Esophagus mucosa (tissue), 1 donor: ENCODE measurements at regions not wholly inside any gene's neighbourhood (a gene's known extent, or its start where the extent isn't known, plus 50 kb on each side); places are given as distances from the start of the nearest gene placed in this dataset.

ENCODE experiments used
- ATAC-seq: fragments of 200-7000 bp; cut with Tn5 transposase; one replicate; pipeline ENCODE4 v1.9.1; 2020
- donor health status: DM: yes; HTN: yes; CAD: no.

GRCh38 chr17:15039366-15039765 lies 225.8 kb downstream of the PMP22 start:
- peak; percentile 31 for ATAC-seq

GRCh38 chr17:15038656-15039055 lies 226.5 kb downstream of the PMP22 start:
- ATAC-seq: peak; percentile 86

- ATAC-seq: no peak
Observed at GRCh38 chr17:15036238-15036637, 228.9 kb downstream of the PMP22 start.

DNA sequence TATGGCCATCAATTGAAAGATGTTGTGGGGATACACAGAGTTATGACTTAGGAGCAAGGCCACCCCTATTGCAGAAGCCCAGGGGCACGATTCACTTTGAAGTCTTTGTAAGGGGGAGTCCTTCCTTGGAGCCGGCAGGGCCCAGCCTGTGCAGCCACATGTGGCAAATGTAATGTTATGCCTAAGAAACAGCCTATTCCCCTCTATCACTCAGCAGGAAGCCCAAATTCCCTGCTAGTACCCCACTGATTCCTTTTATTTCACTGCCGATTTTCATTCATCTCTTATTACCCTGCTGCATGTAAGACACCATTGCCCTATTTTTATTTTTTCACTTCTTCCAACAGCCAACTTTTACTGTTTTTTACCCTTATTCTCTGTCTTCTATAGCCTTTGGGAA lies 233.2 kb downstream of the PMP22 start:
- ATAC-seq: no peak

DNA sequence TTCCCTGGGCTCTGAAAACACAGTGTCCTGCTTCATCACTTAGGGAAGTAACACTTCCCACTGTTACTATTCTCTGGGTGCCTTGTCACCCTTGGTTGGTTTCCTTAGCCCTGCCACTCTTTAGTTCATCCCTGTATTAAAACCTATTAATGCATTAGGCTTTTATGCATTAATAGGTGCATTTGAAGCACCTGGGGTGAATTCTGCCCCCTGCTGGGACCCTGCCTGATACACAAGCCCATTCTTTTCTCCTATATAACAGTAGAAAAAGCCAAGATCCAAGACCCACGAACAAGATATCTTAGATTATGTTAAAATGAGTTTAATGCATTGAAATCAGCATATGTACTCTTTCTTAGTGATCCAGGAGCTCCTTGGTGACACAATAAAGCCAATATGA lies 235.7 kb downstream of the PMP22 start:
- ATAC-seq: no peak

DNA sequence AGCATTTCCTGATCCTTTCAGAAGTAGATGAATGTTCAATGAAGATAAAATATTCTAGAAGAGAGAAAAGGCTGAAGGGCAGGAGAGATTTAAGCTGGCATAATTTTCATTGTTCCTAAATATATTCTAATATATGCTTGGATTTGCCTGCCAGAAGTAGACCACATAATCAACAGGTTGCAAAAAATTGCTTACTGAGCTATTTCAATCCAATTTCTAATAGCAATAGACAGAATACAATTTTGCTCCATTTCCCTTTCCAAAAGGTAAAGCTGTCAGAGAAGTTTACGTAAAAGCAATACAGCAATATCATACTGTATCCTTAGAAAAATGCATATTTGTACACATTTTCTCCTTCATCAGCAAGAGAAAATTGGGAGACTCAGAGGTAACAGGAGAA lies 237.3 kb downstream of the PMP22 start:
- ATAC-seq: no peak

GRCh38 chr17:15026088-15026487 lies 239.0 kb downstream of the PMP22 start:
- no peak for ATAC-seq

DNA sequence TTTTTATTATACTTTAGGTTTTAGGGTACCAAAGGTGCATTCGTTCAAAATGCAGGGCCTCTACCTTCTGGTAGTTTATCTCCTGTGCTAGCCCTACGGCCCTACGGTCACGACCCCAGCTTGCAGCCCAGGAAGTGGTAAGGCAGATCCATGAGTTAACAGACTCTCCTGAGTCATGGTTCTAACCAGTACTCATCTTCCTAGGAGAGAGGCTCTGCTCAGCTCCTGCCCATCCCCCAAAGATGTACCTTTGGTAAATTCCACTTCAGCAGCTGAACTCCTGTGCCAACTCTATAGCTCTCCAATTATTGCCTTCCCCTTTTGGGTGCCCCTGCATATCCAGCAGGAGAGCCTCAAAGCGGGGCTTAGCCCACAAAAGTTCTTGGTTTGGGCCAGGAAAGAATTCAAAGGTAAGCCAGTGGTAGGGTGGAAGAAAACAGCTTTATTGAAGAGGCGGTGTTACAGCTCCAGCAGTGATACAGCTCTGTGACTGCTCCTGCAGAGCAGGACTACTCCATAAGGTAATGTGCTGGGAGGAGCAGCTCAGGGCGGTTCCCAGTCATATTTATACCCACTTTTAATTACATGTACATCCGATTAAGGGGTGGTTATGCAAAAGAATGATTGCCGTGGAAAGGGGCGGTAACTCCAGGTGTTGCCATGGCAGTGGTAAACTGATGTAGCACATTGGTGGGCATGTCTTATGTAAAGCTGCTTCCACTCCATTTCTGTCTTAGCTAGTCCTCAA lies 241.4 kb downstream of the PMP22 start:
- ATAC-seq: no peak

DNA sequence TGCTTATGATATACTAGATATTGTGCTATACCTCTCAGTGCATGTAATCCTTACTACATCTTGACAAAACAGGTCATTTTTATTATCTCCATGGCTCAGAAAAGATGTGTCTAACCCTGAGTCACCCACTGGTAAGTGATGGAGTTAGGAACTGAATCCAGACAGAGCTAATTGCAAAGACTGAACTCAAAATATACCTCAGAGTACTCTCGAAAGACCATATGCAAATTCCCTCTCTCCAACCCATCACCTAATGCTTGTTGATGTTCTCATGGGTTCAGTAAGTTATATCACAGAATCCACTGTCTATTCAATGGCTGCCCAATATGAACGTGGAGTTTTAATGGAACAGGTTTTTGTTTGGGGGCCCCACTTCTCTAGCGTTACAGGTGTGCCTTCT lies 246.0 kb downstream of the PMP22 start:
- no peak for ATAC-seq

DNA sequence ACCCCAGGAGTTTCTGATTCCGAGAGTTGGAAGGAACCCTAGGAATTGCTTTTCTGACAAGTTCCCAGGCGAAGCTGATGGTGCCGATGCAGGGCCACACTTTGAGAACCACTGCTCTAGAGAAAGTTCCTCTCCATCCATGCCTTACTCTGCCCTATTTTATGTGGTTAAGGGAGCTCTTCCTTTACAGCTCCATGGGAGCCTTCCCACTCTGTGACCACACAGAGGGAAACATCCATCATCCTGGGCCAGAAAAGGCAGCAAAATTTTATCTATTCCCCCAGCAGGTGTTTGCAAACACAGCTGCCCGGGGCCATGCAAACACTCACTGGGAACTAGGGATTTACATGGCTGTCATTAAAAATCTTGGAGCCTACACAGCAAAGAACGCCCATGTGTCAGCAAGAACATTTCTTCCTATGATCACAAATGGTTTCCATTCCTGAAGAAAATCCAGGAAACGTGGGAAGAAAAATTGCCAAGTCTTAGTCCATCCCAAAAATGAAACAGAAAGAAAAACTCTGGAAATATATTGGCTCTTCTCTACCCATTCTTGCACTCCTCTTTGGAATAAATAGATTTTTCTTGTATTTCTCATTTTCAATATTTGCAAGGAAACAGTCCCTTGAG lies 252.7 kb downstream of the PMP22 start:
- ATAC-seq: no peak

DNA sequence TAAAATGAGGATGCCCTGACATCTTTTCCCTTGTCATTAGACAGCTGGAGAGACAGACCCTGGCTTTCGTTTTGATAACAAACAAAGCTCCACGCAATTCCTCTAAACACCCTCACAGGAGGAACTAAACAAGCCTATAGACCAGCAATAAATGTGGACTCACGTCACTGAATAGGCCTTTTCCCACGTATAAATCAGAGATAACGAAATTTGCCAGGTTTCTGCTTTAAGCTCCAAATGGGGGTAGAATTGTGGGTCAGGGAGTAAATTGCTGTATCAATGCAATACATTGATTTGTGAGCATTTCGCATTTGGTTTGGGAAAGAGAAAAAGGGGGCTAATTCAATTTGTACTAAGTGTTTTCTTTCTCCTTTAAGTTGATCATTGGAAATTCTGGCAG lies 256.0 kb downstream of the PMP22 start:
- no peak for ATAC-seq

DNA sequence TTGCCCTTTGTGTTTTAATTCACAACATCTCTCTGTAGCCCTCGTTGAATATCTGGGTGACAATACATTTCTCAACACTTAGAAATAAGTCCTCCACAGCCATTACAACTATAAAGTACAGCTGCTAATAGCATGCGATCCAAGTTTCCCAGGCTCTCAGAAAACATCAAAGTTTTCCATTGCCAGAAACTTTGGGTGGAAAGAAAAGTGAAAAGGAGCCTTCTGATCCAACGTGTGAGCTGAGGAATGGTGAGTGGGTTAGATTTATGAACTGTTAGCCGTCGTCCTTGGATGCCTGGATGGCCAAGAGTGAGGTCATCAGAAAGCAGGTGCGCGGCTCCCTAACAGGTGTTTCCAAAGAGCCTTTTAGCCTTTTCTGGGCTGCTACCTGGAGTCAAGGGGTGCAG lies 258.0 kb downstream of the PMP22 start:
- ATAC-seq: no peak

- no peak for ATAC-seq
Observed at GRCh38 chr17:15006421-15007128, 258.6 kb downstream of the PMP22 start.

- no peak for ATAC-seq
Observed at GRCh38 chr17:15000661-15001060, 264.5 kb downstream of the PMP22 start.

GRCh38 chr17:14997290-14997689 lies 267.8 kb downstream of the PMP22 start:
- no peak for ATAC-seq

DNA sequence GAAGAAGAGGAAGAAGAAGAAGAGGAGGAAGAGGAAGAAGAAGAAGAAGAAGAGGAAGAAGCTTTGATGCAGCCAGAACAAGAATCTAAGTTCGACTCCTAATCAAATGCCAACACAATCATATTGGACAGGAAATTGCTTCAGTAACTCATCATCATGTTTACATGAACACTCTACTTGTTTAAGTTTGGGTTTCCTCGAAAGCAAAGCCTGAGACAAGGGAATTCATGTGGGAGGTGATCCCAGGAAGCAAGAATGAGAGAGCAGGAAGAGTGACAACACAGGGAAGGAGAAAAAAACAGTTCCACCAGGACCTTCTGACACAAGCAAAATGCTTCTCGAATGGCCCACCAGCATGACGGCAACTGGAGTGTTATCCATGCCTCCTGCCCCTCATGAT lies 279.0 kb downstream of the PMP22 start:
- ATAC-seq: no peak

DNA sequence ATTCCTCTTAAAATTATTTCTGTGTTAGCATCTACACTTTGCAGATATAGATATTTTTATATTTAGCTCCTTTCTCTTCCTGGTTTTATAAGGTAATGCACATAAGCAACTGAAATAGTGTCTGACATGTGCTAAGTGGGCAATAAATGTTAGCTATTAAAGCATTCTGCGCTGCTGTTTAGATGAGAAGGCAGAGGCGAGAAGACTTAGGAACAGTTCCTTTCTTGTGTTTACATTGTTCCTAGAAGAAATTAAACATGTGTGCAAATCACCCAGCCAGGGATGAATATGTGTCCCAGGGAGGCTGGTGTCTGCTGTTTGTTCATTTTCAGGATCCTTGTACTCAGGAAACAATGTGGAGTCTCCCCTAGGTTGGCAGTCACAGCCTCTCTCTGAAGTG lies 292.3 kb downstream of the PMP22 start:
- ATAC-seq: no peak

DNA sequence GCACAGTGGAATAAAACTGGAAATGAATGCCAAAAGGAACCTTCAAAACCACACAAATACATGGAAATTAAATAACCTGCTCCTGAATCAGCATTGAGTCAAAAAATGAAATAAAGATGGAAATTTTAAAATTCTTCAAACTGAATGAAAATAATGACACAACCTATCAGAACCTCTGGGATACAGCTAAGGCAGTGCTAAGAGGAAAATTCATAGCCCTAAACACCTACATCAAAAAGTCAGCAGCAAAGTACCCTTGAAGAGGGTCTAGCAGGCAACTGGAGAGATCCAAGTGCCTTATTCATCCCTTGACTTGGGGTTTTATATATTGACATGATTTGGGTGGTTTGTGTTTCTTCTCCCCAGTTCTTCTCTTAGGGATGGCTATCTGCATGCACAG lies 294.1 kb downstream of the PMP22 start:
- no peak for ATAC-seq

DNA sequence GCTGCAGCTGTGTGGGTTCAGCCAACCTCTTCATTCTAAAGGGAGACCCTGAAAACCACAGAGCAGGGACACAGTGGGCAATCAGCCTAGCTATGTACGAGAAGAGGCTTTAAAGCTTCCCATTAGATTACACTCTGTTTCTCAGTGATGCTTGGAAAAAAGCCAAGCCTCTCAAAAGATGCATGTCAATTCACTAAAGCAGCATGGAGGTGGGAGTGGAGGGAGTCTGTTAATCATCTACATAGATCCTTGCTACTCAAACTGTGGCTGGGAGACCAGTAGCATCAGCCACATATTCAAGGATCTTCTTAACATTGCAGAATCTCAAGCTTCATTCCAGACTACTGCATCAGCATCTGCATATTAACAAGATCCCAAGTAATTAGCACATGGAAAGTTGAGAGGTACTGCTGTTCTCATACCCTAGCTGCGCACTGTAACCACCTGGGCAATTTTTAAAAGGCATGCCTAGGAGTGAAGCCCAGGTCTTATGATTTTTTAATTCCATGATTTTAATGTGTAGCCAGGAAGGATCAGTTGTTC lies 305.9 kb downstream of the PMP22 start:
- no peak for ATAC-seq

DNA sequence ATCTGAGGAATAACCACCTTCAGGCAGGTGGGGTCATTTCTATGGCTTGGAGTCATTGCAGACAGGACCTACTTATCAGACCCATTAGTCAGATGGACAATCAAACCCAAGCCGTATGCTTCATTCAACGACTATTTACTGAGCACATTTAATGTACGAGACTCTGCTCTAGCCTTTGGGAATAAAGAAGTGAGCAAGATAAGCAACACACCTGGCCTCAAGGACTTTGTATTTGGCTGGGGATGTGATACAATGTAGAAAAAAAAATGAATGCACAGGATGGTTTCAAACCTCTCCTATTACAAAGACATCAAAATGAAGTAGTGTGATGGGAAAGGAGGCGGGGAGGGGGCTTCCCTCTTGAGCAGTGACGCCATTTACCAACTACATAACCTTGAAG lies 311.7 kb downstream of the PMP22 start:
- ATAC-seq: no peak

- ATAC-seq: no peak
Observed at GRCh38 chr17:14950686-14951085, 314.4 kb downstream of the PMP22 start.

DNA sequence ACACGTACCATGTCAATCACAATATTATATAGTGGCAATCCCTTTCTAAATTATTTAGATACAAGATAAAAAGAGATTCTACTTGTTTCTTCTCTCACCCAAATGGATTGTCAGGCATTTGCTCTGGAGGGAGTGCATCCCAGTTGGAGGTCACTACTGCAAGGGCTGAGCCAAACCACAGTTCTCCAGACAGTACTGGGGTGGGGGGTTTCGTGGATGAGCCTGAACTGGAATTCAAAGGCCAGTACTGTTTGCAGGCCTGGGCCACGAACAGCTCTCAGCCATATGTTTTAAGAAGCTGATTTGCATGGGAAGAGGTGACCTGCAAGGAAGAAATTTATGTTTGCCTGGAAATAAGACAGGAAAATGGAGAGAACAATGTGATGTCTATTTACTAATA lies 314.9 kb downstream of the PMP22 start:
- no peak for ATAC-seq

DNA sequence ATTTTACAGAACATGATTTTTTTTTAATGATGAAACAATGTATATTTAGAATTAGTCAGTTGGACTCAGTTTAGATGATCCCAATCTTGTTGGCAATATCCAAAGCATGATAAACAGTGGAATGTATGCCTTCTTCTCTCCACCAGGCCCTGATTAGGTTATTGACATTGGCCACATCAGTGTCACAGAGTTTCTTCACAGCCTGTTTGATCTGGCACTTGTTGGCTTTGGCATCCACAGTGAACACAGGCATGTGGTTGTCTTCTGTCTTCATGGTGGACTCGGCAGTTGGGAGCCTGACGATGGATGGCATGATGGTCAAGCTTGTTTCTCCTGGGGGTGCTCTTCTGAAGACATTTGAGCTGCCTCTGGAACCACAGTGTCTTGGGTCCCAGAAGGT lies 317.5 kb downstream of the PMP22 start:
- ATAC-seq: no peak

GRCh38 chr17:14946481-14946880 lies 318.6 kb downstream of the PMP22 start:
- no peak for ATAC-seq
